DMS79 treated with DMSO at 0.1 percent for 48 hours (cell line): ENCODE measurements at regions not wholly inside any gene's neighbourhood (a gene's known extent, or its start where the extent isn't known, plus 50 kb on each side); places are given as distances from the start of the nearest gene placed in this dataset.

Experiments used
- DNase-seq: peaks from one replicate; lab custom pipeline; 2025; lab: John Stamatoyannopoulos, UW

DNA sequence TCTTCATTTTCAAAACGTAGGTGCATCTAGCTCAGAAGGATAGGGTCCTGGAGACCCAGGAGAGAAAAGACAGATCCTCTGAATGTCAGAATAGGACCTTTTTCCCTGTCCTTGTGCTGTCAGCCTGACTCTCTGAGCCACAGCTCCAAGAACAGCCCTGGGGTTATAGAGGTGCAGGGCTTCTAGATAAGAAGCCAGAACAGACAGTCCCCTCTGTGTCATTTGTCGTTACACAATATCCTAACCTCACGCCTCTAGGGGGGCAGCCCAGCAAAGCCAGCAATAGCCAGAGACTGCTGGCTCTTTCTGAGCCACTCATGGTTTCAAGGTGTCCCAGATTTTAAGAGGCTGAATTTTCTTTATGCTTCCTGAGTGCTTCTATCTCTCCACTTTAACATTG, 153.2 kb upstream of the THBS1 start:
- DNase-seq = no peak

- DNase-seq = peak; percentile 42
These were observed 151.0 kb upstream of the THBS1 start for GRCh38 chr15:39429898-39430357.

GRCh38 chr15:39430389-39430788, 150.5 kb upstream of the THBS1 start:
- no peak for DNase-seq

GRCh38 chr15:39431376-39431775, 149.5 kb upstream of the THBS1 start:
- no peak for DNase-seq

GRCh38 chr15:39432026-39432425, 148.9 kb upstream of the THBS1 start:
- DNase-seq = no peak

GRCh38 chr15:39432912-39433348, 147.9 kb upstream of the THBS1 start:
- no peak for DNase-seq

DNA sequence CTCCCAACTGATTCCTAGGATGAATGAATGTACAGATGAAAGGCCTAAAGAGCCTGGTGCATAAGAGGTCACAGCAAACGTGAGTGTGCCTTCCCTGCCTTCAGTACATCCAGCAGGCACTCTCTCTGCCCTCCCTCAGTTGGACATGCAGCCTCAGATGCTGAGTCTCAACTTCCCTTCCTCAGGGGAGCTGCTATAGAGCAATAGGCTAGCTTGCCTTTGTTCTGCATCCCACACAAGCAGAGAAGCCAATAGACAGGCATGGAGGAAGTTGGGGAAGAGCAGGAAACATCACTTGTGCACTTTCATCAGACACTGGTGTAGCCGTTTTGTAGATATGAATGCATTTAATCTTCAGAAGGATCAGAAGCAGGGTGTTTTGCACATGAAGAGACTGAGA, 147.5 kb upstream of the THBS1 start:
- no peak for DNase-seq

DNA sequence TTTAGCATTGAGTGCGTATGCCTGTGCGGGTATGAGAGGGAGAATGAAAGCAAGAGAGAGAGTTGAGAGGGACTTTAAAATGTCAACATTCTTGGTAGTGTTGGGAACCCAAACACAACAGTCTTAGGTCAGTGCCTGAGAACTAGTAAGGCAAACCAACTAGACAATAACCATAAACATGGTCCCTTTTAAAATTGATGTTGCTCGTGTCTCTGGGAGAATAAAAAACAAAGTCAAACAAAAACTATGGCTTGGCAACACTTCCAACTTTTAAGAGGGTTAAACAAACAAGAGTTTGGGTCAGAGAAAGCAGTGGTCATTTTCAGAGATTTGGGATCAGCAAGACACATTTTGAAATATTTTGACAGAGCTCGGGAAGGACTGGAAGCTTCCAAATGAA, 146.7 kb upstream of the THBS1 start:
- DNase-seq = no peak

DNA sequence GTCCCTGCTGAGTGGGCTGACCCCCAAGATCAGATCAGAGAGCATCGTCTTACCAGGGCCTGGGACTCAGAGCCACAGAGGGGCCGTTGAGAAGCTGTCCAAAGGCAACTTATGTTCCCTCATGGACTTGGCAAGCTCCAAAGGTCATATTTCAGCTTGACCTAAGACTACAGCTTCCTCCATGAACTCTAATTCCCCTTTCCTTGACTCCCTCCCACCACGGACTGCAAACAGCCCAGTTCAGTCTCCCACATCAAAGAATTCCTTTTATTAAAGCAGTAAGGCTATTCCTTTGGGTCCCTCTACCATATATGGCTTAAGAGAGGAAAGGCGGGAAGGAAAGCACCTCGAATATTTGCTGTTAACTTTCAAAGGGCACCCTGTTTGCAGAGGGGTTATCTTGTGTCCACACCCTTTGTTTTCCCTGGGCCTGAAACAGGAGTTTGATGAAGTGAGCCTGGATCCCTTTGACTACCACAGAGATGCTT, 146.1 kb upstream of the THBS1 start:
- no peak for DNase-seq

DNA sequence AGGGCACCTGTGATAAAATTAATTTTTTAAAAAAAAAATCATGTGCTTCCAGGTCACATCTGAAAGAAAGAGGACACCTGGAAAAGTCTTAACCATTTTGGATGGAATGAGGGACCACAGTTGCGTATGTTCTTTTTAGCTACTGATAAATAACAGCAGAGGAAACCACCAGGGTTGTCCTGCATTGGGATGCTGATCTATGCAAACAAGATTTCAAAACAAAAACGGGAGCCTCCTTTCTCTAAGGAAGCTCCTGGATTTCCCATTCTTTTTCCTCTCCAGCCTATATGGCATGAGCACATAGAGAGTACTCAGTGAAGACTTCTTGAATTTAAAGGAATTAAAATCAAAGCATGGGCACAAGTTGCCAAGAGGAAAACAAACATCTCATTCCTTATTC, 145.6 kb upstream of the THBS1 start:
- DNase-seq = no peak

GRCh38 chr15:39438260-39438659, 142.6 kb upstream of the THBS1 start:
- DNase-seq = no peak

- no peak for DNase-seq
These were observed 141.9 kb upstream of the THBS1 start for GRCh38 chr15:39438799-39439592.

GRCh38 chr15:39442898-39443297, 138.0 kb upstream of the THBS1 start:
- DNase-seq = no peak

DNA sequence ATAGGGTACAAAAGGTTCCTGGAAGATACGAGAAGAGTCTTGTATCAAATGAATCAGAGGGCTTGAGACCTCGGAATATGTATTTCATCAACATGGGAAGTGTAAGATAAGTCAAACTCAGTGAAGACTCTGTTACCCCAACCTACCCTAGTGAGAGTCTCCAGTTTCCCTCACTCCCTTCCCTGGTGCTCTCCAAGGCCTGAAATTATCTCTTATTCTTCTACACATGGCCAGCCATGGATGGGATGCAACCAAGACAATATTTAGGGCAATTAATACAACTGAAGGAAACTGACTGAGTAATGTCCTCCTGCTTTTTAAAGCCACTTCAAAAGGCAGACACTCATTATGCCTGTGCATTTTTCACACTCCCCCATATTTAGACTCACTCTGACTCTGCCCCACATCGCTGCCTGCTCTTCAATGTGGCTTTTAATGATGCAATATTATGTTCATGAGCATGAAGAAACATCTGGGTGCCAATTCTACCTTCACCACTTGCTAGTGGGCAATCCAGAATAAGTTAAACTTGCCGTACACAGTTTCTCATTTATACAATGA, 137.1 kb upstream of the THBS1 start:
- no peak for DNase-seq

- no peak for DNase-seq
These were observed 136.0 kb upstream of the THBS1 start for GRCh38 chr15:39444735-39445470.

DNA sequence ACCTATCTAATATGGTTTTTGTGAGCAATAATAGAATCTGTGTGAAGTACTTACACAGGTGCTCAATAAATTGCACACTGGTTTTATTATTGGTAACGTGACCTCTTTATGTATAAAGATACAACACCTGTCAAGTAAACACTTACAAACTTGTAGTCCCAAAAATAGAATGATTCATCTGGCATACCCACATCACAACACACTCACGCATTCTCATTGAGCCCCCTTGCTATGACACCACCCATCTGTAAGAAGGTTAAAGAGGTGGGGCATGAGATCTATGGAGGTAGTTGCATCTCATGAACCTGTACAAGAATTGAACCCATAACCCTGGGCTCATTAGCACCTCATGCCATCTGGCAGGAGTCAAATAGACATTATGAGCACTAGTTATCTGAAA, 134.9 kb upstream of the THBS1 start:
- no peak for DNase-seq

- DNase-seq = no peak
These were observed 133.5 kb upstream of the THBS1 start for GRCh38 chr15:39447346-39447745.

- no peak for DNase-seq
These were observed 133.0 kb upstream of the THBS1 start for GRCh38 chr15:39447881-39448280.

DNA sequence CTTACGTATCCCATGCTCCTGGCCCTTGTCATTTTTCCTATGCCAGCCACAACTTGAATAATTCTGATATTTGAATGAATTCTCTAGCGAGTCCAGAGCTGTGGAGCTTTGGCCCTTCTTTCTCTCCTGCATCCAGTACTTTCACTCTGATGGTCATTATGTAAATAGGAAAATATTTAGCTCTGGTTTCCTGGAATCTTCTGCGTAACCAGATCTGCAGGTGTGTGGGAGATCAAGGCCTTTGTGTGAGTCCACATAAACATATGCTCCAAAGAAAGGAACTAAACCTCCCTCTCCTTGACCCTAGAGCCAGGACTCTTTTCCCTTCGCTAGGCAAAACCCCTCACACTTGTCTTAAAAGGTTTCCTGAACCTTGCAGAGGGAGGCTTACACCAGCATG, 132.5 kb upstream of the THBS1 start:
- DNase-seq = no peak

- DNase-seq = no peak
These were observed 129.7 kb upstream of the THBS1 start for GRCh38 chr15:39451121-39451688.

DNA sequence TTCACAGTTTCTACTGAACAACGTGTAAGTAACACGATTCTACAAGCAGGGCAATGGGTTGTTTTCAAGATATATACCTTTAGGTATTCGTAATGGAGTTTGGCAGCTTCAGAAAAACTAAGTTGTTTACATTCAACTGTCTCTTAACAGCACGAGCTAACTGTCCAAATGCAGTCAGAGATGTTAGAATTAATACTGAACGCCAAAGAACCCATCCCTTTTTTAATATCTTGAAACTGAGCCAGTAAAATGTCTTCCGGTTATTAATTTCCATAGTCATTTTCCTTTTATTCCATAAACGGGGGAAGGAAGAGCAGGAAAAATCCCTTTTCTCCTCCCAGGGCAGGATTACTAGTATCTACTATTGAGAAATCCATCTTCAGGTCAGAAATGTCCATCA, 129.0 kb upstream of the THBS1 start:
- DNase-seq = no peak

- no peak for DNase-seq
These were observed 127.3 kb upstream of the THBS1 start for GRCh38 chr15:39453620-39454019.
